H9 (cell line): ENCODE measurements at regions not wholly inside any gene's neighbourhood (a gene's known extent, or its start where the extent isn't known, plus 50 kb on each side); places are given as distances from the start of the nearest gene placed in this dataset.

Experiments used
- DNase-seq: peaks from one replicate; pipeline ENCODE4 v3.0.0-alpha.2; 2017
- H2AFZ ChIP-seq: one replicate; pipeline ENCODE4 v1.6.1; 2013; ENCODE audit warnings: mild to moderate bottlenecking, low read length, control low read depth, moderate library complexity
- H2AK5ac ChIP-seq: 2 replicates; pipeline ENCODE4 v1.6.1; 2013; ENCODE audit warnings: low read length, control low read depth, mixed read lengths; ENCODE audit not compliant: insufficient read length
- H2BK120ac ChIP-seq: one replicate; pipeline ENCODE4 v1.6.1; 2013; ENCODE audit warnings: low read depth, mild to moderate bottlenecking, low read length, control low read depth, inconsistent platforms; ENCODE audit not compliant: poor library complexity, severe bottlenecking
- H2BK12ac ChIP-seq: 2 replicates; pipeline ENCODE4 v1.6.1; 2013; ENCODE audit warnings: low read length, control low read depth, mixed read lengths, low read depth; ENCODE audit not compliant: insufficient read length
- H2BK15ac ChIP-seq: 2 replicates; pipeline ENCODE4 v1.6.1; 2013; ENCODE audit warnings: low read depth, low read length, control low read depth
- H2BK20ac ChIP-seq: one replicate; pipeline ENCODE4 v1.6.1; 2013; ENCODE audit warnings: low read depth, mild to moderate bottlenecking, low read length, control low read depth, inconsistent platforms; ENCODE audit not compliant: poor library complexity, severe bottlenecking
- H2BK5ac ChIP-seq: 2 replicates; pipeline ENCODE4 v1.6.1; 2013; ENCODE audit warnings: low read length, control low read depth, mixed read lengths; ENCODE audit not compliant: insufficient read length
- H3K14ac ChIP-seq: 2 replicates; pipeline ENCODE4 v1.6.1; 2013; ENCODE audit warnings: low read length, control low read depth; ENCODE audit not compliant: insufficient read depth
- H3K18ac ChIP-seq: 2 replicates; pipeline ENCODE4 v1.6.1; 2013; ENCODE audit warnings: low read depth, mild to moderate bottlenecking, mixed read lengths, low read length, control low read depth; ENCODE audit not compliant: insufficient read length
- H3K23ac ChIP-seq: 2 replicates; pipeline ENCODE4 v1.6.1; 2013; ENCODE audit warnings: low read length, control low read depth, mixed read lengths, low read depth; ENCODE audit not compliant: insufficient read length
- H3K23me2 ChIP-seq: 2 replicates; pipeline ENCODE4 v1.6.1; 2013; ENCODE audit warnings: low read depth, mild to moderate bottlenecking, mixed read lengths, low read length, control low read depth; ENCODE audit not compliant: insufficient read length, poor library complexity, severe bottlenecking
- H3K27ac ChIP-seq: 2 replicates; pipeline ENCODE4 v1.5.1; 2013; ENCODE audit warnings: low read length, control low read depth, mixed read lengths, low read depth; ENCODE audit not compliant: insufficient read length
- H3K27me3 ChIP-seq: 2 replicates; pipeline ENCODE4 v1.6.1; 2013; ENCODE audit warnings: low read length, control low read depth, inconsistent platforms; ENCODE audit not compliant: insufficient read depth
- H3K4ac ChIP-seq: 2 replicates; pipeline ENCODE4 v1.6.1; 2013; ENCODE audit warnings: low read depth, mild to moderate bottlenecking, control low read depth, inconsistent platforms, low read length, moderate library complexity
- H3K4me1 ChIP-seq: 2 replicates; pipeline ENCODE4 v1.6.1; 2013; ENCODE audit warnings: low read length, control low read depth, inconsistent platforms; ENCODE audit not compliant: insufficient read depth
- H3K4me2 ChIP-seq: 2 replicates; pipeline ENCODE4 v1.6.1; 2013; ENCODE audit warnings: low read length, control low read depth, mixed read lengths; ENCODE audit not compliant: insufficient read length, insufficient read depth
- H3K56ac ChIP-seq: 2 replicates; pipeline ENCODE4 v1.6.1; 2013; ENCODE audit warnings: low read depth, mild to moderate bottlenecking, mixed read lengths, low read length, control low read depth; ENCODE audit not compliant: insufficient read length
- H3K79me1 ChIP-seq: 2 replicates; pipeline ENCODE4 v1.6.1; 2013; ENCODE audit warnings: low read depth, mild to moderate bottlenecking, moderate library complexity, low read length, control low read depth, inconsistent platforms; ENCODE audit not compliant: insufficient read depth, poor library complexity, severe bottlenecking
- H3K79me2 ChIP-seq: 2 replicates; pipeline ENCODE4 v1.6.1; 2013; ENCODE audit warnings: low read length, control low read depth, inconsistent platforms; ENCODE audit not compliant: insufficient read depth
- H3K9ac ChIP-seq: 2 replicates; pipeline ENCODE4 v1.6.1; 2013; ENCODE audit warnings: low read length, control low read depth, mixed read lengths; ENCODE audit not compliant: insufficient read length; ENCODE audit errors: extremely low read depth
- H3K9me3 ChIP-seq: one replicate; pipeline ENCODE4 v1.6.1; 2013; ENCODE audit warnings: low read depth, low read length, inconsistent platforms; ENCODE audit not compliant: control insufficient read depth
- H3T11ph ChIP-seq: one replicate; pipeline ENCODE4 v1.6.1; 2013; ENCODE audit warnings: mild to moderate bottlenecking, low read length, control low read depth, inconsistent platforms
- H4K20me1 ChIP-seq: one replicate; pipeline ENCODE4 v1.6.1; 2013; ENCODE audit not compliant: control insufficient read depth, insufficient read length, insufficient read depth
- H4K5ac ChIP-seq: 2 replicates; pipeline ENCODE4 v1.6.1; 2013; ENCODE audit warnings: low read depth, mild to moderate bottlenecking, mixed read lengths, low read length, control low read depth; ENCODE audit not compliant: insufficient read length
- H4K8ac ChIP-seq: replicated peaks from 2 replicates; pipeline ENCODE4 v1.6.1; 2013; ENCODE audit warnings: low read length, control low read depth, mixed read lengths, low read depth; ENCODE audit not compliant: insufficient read length
- H4K91ac ChIP-seq: 2 replicates; pipeline ENCODE4 v1.6.1; 2013; ENCODE audit warnings: low read depth, mild to moderate bottlenecking, moderate library complexity, mixed read lengths, low read length, control low read depth; ENCODE audit not compliant: insufficient read length
- H3K27ac Mint-ChIP-seq, 3 experiments: 2 replicates in 2 of 3; 3 replicates in 1 of 3; pipeline ENCODE4 v1.8.0; 2020 to 2021; ENCODE audit warnings: mixed read lengths in 3 of 3, mild to moderate bottlenecking in 1 of 3, moderate library complexity in 1 of 3
- H3K27me3 Mint-ChIP-seq: 2 replicates; pipeline ENCODE4 v1.8.0; 2021; ENCODE audit warnings: low read depth, mild to moderate bottlenecking, moderate library complexity, mixed read lengths
- H3K36me3 Mint-ChIP-seq, 3 experiments: 2 replicates in 2 of 3; 3 replicates in 1 of 3; pipeline ENCODE4 v1.8.0; 2020 to 2021; ENCODE audit warnings: low read depth in 3 of 3, mixed read lengths in 3 of 3; ENCODE audit not compliant: insufficient read depth in 1 of 3
- H3K4me1 Mint-ChIP-seq, 2 experiments: 2 replicates each; pipeline ENCODE4 v1.8.0; 2020; ENCODE audit warnings: mixed read lengths in 2 of 2
- H3K4me3 Mint-ChIP-seq, 2 experiments: 2 replicates in 1 of 2; 3 replicates in 1 of 2; pipeline ENCODE4 v1.8.0; 2020 to 2021; ENCODE audit warnings: mild to moderate bottlenecking in 2 of 2, mixed read lengths in 2 of 2, moderate library complexity in 1 of 2
- H3K9me3 Mint-ChIP-seq, 2 experiments: 2 replicates in 1 of 2; 3 replicates in 1 of 2; pipeline ENCODE4 v1.8.0; 2020; ENCODE audit warnings: mild to moderate bottlenecking in 2 of 2, mixed read lengths in 2 of 2, moderate library complexity in 1 of 2
- WGBS: extraction: QIAGEN DNeasy Blood & Tissue Kit; methylation state at CpG from one replicate; pipeline ENCODE4 v1.1.7; 2013; ENCODE audit warnings: missing lambda C conversion rate, low lambda C conversion rate, mixed read lengths; ENCODE audit not compliant: insufficient read length; ENCODE audit errors: extremely low coverage; 5-methylcytosine and 5-hydroxymethylcytosine counted together
- TF ChIP-seq, protein P1 (sequence below): fragments of 200-600 bp; sonication (generic); conservative IDR thresholded peaks from 3 replicates; pipeline ENCODE4 v1.8.0; 2021; ENCODE audit warnings: antibody characterized with exemption, mild to moderate bottlenecking

DNA sequence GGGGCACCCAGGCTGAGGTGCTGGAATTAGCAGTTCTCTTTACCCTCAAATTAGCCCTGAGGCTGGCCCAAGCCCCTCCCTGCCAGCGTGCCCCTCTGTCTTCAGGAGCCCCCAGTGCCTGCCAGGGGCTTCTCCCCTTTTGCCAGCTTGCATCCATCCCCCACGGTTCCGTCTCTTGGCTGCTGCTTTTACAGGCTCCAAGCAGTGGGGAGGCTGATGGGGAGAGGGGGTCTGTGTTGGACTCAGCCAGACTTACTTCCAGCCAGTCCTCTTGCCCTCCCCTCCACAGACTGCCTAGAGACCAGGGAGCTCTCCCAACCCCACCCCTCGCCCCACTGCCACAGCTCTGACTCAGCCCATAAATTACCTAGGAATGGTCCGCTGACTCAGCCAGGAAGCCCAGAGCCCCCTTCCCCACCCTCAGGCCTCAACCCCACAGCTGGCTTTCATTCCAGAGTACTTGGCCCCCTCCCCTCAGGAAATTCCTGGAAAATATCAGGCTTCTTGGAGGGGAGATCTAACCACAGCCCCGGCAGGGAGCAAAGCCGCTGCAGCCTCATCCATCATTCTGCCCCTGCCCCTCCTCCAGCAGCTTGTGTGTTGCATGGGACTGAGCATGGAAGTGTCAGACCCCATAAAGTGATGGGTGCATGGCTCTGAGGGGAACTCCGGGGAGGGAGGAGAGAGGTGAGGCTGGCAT, 184.6 kb downstream of the ZFP36L2 start:
- peak overlapping the region; percentile 3 to 58 (median 24); a peak in 5 of 7 replicates for H3K27ac Mint-ChIP-seq
- Histone ChIP-seq H3K18ac (no peak overlapping the region), H3K27me3 (no peaks in the 10 kb centered on the region), H4K91ac (no peak overlapping the region), H3K79me2 (no peaks in the 10 kb centered on the region), H3K14ac (no peak overlapping the region; the same call in none of the 2 replicates), H2AK5ac (no peak overlapping the region), H3K9ac (no peak overlapping the region), H4K20me1 (no peaks in the 10 kb centered on the region), H2BK12ac (no peak overlapping the region), H3K4me1 (no peaks in the 10 kb centered on the region; the same call in 1 of the 2 replicates), H3K4ac (no peak overlapping the region), H3K9me3 (no peaks in the 10 kb centered on the region), H3T11ph (no peak overlapping the region), H3K27ac (no peak overlapping the region), H3K79me1 (no peaks in the 10 kb centered on the region), H4K5ac (no peak overlapping the region), H3K23ac (no peak overlapping the region), H2BK20ac (no peak overlapping the region), H3K23me2 (no peaks in the 10 kb centered on the region), H3K56ac (no peak overlapping the region), H2BK120ac (no peak overlapping the region), H2BK5ac (no peak overlapping the region), H2AFZ (no peak overlapping the region), H3K4me2 (no peak overlapping the region), H2BK15ac (no peak overlapping the region), H4K8ac (no peak overlapping the region)
- H3K4me1 Mint-ChIP-seq, result peaks cover 22 to 27% of the 10 kb centered on the region in 2 experiments
- no CpG with 5 or more reads among the region's 8 CpGs for WGBS
- TF ChIP-seq, protein P1, sequence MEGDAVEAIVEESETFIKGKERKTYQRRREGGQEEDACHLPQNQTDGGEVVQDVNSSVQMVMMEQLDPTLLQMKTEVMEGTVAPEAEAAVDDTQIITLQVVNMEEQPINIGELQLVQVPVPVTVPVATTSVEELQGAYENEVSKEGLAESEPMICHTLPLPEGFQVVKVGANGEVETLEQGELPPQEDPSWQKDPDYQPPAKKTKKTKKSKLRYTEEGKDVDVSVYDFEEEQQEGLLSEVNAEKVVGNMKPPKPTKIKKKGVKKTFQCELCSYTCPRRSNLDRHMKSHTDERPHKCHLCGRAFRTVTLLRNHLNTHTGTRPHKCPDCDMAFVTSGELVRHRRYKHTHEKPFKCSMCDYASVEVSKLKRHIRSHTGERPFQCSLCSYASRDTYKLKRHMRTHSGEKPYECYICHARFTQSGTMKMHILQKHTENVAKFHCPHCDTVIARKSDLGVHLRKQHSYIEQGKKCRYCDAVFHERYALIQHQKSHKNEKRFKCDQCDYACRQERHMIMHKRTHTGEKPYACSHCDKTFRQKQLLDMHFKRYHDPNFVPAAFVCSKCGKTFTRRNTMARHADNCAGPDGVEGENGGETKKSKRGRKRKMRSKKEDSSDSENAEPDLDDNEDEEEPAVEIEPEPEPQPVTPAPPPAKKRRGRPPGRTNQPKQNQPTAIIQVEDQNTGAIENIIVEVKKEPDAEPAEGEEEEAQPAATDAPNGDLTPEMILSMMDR, result no peak
- no peaks in the 10 kb centered on the region for H3K36me3 Mint-ChIP-seq
- peak; percentile 88 for DNase-seq
- peaks cover 2% of the 10 kb centered on the region; the same call in 1 of the 2 replicates for H3K27me3 Mint-ChIP-seq
- no peak overlapping the region; a peak in 2 of 5 replicates for H3K4me3 Mint-ChIP-seq
- H3K9me3 Mint-ChIP-seq, result no peaks in the 10 kb centered on the region; a peak in 1 of 5 replicates
